ENCODE measurements at regions not wholly inside any gene's neighbourhood (a gene's known extent, or its start where the extent isn't known, plus 50 kb on each side); places are given as distances from the start of the nearest gene placed in this dataset.

DNA sequence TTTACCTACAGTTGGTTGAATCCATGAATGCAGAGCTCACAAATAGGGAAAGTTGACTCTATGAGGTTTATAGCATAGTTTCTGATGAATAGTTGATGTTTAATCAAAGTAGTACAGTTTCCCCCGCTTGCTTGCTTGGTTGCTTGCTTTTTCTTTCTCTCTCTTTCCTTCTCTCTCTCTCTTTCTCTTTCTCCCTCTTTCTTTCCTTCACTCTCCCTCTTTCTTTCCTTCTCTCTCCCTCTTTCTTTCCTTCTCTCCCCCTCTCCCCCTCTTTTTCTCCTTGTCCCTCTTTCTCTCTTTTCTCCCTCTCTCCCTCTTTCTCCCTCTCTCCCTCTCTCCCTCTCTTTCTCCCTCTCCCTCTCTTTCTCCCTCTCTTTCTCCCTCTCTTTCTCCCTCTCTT lies 999.9 kb upstream of the CELF4 start:
- TF ChIP-seq, protein P1, sequence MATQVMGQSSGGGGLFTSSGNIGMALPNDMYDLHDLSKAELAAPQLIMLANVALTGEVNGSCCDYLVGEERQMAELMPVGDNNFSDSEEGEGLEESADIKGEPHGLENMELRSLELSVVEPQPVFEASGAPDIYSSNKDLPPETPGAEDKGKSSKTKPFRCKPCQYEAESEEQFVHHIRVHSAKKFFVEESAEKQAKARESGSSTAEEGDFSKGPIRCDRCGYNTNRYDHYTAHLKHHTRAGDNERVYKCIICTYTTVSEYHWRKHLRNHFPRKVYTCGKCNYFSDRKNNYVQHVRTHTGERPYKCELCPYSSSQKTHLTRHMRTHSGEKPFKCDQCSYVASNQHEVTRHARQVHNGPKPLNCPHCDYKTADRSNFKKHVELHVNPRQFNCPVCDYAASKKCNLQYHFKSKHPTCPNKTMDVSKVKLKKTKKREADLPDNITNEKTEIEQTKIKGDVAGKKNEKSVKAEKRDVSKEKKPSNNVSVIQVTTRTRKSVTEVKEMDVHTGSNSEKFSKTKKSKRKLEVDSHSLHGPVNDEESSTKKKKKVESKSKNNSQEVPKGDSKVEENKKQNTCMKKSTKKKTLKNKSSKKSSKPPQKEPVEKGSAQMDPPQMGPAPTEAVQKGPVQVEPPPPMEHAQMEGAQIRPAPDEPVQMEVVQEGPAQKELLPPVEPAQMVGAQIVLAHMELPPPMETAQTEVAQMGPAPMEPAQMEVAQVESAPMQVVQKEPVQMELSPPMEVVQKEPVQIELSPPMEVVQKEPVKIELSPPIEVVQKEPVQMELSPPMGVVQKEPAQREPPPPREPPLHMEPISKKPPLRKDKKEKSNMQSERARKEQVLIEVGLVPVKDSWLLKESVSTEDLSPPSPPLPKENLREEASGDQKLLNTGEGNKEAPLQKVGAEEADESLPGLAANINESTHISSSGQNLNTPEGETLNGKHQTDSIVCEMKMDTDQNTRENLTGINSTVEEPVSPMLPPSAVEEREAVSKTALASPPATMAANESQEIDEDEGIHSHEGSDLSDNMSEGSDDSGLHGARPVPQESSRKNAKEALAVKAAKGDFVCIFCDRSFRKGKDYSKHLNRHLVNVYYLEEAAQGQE (IDR thresholded peaks at IDR 0.05; ENCODE audit: insufficient read depth in 1 of 2, low read depth in 2 of 2, low read length in 2 of 2), result no peak
- TF ChIP-seq SIN3A (IDR thresholded peaks at IDR 0.05; ENCODE audit: borderline replicate concordance, insufficient read depth, low read length), result no peak
- no peak for TF ChIP-seq POLR2AphosphoS5 (IDR thresholded peaks at IDR 0.05; ENCODE audit: low read depth, low read length)
- no peak for TF ChIP-seq TAF1 (IDR thresholded peaks at IDR 0.05; ENCODE audit: borderline replicate concordance, insufficient read depth, low read length)

All from PFSK-1 (cell line).